Right lobe of liver (tissue), 6 donors: ENCODE measurements at regions not wholly inside any gene's neighbourhood (a gene's known extent, or its start where the extent isn't known, plus 50 kb on each side); places are given as distances from the start of the nearest gene placed in this dataset.
A peak's percentile ranks its signal among the peaks of the same experiment; 100 is the strongest.
"Not testable (repeated sequence)": the region's sequence is repeated elsewhere in the genome, so short reads cannot be mapped to it uniquely, and the experiment has no call there.

Experiments
- ATAC-seq, 4 donors: fragments of 200-7000 bp; cut with Tn5 transposase; one replicate each; pipeline ENCODE4 v1.9.1; 2020; ENCODE audit warnings: mild to moderate bottlenecking in 4 of 4, moderate library complexity in 4 of 4
- DNase-seq, 3 donors: peaks; one replicate each; pipeline ENCODE4 v3.0.0-alpha.2; 2020
- H3K27ac ChIP-seq, 3 donors: fragments of 200-600 bp; one replicate each; pipeline ENCODE4 v1.8.0; 2022
- H3K27me3 ChIP-seq, 2 donors: fragments of 200-600 bp; one replicate each; pipeline ENCODE4 v1.8.0; 2022
- H3K36me3 ChIP-seq, 4 donors: fragments of 200-600 bp; sonication (generic) in 1 of 4; one replicate each; pipeline versions ENCODE4 v1.5.1 to v1.8.0; 2017 to 2022; ENCODE audit warnings: control low read depth in 1 of 4
- H3K4me1 ChIP-seq, 4 donors: fragments of 200-600 bp; sonication (generic) in 1 of 4; one replicate each; pipeline versions ENCODE4 v1.5.1 to v1.8.0; 2017 to 2022; ENCODE audit warnings: control low read depth in 1 of 4
- H3K4me3 ChIP-seq, 3 donors: fragments of 200-600 bp; one replicate each; pipeline ENCODE4 v1.8.0; 2022
- H3K9me3 ChIP-seq, 4 donors: fragments of 200-600 bp; sonication (generic) in 1 of 4; one replicate each; pipeline versions ENCODE4 v1.5.1 to v1.8.0; 2017 to 2022; ENCODE audit warnings: control low read depth in 1 of 4
- POLR2A ChIP-seq: fragments of 450-650 bp; IDR thresholded peaks from one replicate; pipeline ENCODE4 v1.6.1; 2017; ENCODE audit warnings: antibody characterized with exemption, mild to moderate bottlenecking
- WGBS: methylation state at CpG from one replicate; pipeline ENCODE4 v1.1.6; 2018; ENCODE audit warnings: low coverage, low lambda C conversion rate; ENCODE audit not compliant: insufficient coverage; ENCODE audit errors: missing lambda C conversion rate; 5-methylcytosine and 5-hydroxymethylcytosine counted together
- intact Hi-C, 2 donors: fragments of 100-400 bp; cut with DNase I; formaldehyde crosslinking; loops; one replicate each; pipeline versions ENCODE4 v1.11.2 to v1.14.1; 2022
- TF ChIP-seq, protein P1 (sequence below), 4 donors: fragments of 200-600 bp in 3 of 4; fragments of 450-650 bp in 1 of 4; IDR thresholded peaks; one replicate each; pipeline versions ENCODE4 v1.5.1 to v1.8.0; 2016 to 2022; ENCODE audit warnings: antibody characterized with exemption in 4 of 4, mild to moderate bottlenecking in 2 of 4
- donor health status: DM: no; HTN: yes; CAD: no.
- donor health status: DM: no; HTN: no; CAD: no.
- donor health status: DM: no; HTN: no; CAD: no.
- donor health status: DM: no; HTN: yes; CAD: no.
- donor health status: DM: no; HTN: yes; CAD: no.

DNA sequence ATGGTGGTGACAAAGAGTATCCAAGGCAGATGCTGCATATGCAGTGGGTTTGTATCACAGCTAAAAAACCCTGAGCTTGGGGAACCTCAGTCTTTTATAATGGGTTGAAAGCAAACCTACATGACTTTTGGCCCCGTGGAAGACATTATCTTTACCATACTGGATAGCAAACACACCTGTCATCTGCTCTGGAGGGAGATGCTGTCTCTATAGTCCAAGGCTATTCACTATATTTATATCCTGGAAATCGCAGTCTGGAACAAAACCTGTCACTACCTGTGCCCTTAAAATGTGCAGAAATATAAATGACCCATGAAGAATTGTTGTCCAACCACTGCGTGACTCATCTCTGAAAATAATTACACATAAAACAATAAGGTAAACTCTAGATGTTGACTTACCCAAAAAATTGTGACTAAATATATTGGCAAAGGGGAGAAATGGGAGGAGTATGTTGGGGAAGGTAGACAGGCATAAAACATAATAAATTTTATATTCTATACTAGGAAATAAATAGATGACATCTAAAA lies 121.0 kb upstream of the CXADR start:
- no peak for TF ChIP-seq POLR2A
- TF ChIP-seq, protein P1, sequence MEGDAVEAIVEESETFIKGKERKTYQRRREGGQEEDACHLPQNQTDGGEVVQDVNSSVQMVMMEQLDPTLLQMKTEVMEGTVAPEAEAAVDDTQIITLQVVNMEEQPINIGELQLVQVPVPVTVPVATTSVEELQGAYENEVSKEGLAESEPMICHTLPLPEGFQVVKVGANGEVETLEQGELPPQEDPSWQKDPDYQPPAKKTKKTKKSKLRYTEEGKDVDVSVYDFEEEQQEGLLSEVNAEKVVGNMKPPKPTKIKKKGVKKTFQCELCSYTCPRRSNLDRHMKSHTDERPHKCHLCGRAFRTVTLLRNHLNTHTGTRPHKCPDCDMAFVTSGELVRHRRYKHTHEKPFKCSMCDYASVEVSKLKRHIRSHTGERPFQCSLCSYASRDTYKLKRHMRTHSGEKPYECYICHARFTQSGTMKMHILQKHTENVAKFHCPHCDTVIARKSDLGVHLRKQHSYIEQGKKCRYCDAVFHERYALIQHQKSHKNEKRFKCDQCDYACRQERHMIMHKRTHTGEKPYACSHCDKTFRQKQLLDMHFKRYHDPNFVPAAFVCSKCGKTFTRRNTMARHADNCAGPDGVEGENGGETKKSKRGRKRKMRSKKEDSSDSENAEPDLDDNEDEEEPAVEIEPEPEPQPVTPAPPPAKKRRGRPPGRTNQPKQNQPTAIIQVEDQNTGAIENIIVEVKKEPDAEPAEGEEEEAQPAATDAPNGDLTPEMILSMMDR (IDR thresholded peaks at IDR 0.05) = no peak
- Histone ChIP-seq H3K36me3 (no peaks in the 10 kb centered on the region), H3K9me3 (no peaks in the 10 kb centered on the region), H3K27ac (no peak overlapping the region), H3K27me3 (no peaks in the 10 kb centered on the region), H3K4me1 (no peaks in the 10 kb centered on the region), H3K4me3 (no peak overlapping the region)
- no peak for DNase-seq
- WGBS = 56% methylated on average over 3 of the region's 3 CpGs
- ATAC-seq = peak in 1 of 4 donors; percentile 54
- intact Hi-C loops = no loop called here

DNA sequence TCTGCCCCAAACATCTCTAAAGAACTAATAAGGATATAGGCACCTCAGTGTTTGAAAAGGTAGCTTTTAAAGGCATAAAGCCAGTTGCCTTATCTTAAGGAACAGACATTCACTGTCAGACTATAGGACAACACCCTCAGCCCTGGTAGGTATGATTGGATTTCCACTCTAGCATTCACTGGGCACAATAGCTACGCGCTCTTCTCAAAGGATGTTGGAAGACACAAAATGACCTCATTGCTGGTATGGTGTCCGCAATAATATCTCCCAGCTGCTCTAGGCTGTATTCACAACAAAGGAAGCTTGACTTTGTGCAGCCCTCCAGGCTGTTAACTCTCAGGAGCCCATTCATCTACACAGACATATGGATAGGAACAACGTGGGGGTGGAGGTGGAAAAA lies 119.4 kb upstream of the CXADR start:
- no peak overlapping the region for H3K27ac ChIP-seq
- no peak for TF ChIP-seq POLR2A
- TF ChIP-seq, protein P1 (IDR thresholded peaks at IDR 0.05) = no peak
- intact Hi-C loops = no loop called here

DNA sequence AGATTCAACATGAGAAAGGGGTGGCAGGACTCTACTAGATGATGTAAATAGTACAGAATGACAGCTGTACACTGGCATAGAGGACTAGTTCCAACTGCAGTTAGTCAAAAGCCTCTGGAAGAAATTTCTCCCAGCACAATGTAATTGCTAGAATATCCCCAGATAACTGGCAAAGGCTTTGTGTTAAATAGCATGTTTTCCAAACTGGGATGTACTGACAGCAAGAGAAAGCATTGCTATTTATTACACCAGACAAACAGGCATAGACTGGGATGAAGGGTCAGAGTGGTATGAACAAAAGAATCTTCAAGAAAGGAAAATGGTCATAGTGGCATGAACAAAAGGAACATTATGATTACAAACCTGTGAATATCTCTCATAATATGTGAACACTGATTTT lies 115.9 kb upstream of the CXADR start:
- no peak for ATAC-seq
- no peak overlapping the region for H3K27ac ChIP-seq
- no peak overlapping the region for H3K4me3 ChIP-seq
- no peaks in the 10 kb centered on the region for H3K4me1 ChIP-seq
- intact Hi-C loops = no loop called here
- no peaks in the 10 kb centered on the region for H3K36me3 ChIP-seq
- no peaks in the 10 kb centered on the region for H3K27me3 ChIP-seq
- H3K9me3 ChIP-seq = no peaks in the 10 kb centered on the region
- no peak for DNase-seq
- TF ChIP-seq POLR2A = no peak
- TF ChIP-seq, protein P1 (IDR thresholded peaks at IDR 0.05) = no peak

More for the DNA sequence above, 119.4 kb upstream of the CXADR start:
- Histone ChIP-seq H3K4me3 (no peak overlapping the region), H3K4me1 (no peaks in the 10 kb centered on the region), H3K9me3 (no peaks in the 10 kb centered on the region), H3K27me3 (no peaks in the 10 kb centered on the region), H3K36me3 (no peaks in the 10 kb centered on the region)
- DNase-seq (no peak), ATAC-seq (no peak)
- 56% methylated on average over 2 of the region's 4 CpGs for WGBS

DNA sequence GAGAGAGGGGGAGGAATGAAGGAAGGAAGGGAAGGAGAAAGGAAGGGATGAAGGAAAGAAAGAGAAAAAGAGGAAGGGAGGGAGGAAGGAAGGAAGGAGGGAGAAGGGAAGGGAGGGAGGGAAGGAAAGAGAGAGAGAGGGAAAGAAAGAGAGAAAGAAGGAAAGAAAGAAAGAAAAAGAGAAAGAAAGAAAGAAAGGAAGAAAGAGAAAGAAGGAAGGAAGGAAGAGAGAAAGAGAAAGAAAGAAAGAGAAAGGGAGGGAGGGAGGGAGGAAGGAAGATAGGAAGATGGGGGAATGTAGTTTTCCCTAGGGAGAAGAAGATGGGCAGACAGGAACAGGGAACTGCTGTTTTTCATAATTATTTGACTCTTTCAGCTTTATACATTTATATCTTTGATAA lies 115.1 kb upstream of the CXADR start:
- H3K27ac ChIP-seq = no peak overlapping the region
- no peak for TF ChIP-seq POLR2A
- TF ChIP-seq, protein P1 (IDR thresholded peaks at IDR 0.05) = no peak
- H3K9me3 ChIP-seq = no peaks in the 10 kb centered on the region
- ATAC-seq (no peak), DNase-seq (no peak)
- no peaks in the 10 kb centered on the region for H3K36me3 ChIP-seq
- H3K4me1 ChIP-seq = no peaks in the 10 kb centered on the region
- H3K27me3 ChIP-seq = no peaks in the 10 kb centered on the region
- intact Hi-C loops = no loop called here
- H3K4me3 ChIP-seq = no peak overlapping the region

DNA sequence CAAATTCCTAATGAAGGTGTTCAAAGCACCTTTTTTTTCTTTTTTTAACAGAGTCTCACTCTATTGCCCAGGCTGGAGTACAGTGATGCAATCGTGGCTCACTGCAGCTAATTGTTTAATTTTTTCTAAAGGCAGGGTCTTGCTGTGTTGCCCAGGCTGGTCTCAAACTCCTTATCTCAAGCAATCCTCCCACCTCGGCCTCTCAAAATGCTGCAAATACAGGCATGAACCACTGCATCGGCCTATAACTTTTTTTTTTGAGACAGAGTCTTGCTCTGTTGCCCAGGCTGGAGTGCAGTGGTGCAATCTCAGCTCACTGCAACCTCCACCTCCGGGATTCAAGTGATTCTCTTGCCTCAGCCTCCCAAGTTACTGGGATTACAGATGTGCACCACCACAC lies 113.9 kb upstream of the CXADR start:
- 83% methylated on average over 4 of the region's 4 CpGs for WGBS
- H3K36me3 ChIP-seq, H3K9me3 ChIP-seq, DNase-seq, ATAC-seq, H3K27ac ChIP-seq, H3K4me1 ChIP-seq, H3K4me3 ChIP-seq, intact Hi-C loops, H3K27me3 ChIP-seq: not testable (repeated sequence)
